Naive thymus-derived CD8-positive, alpha-beta T cell (primary cell): ENCODE measurements at regions not wholly inside any gene's neighbourhood (a gene's known extent, or its start where the extent isn't known, plus 50 kb on each side); places are given as distances from the start of the nearest gene placed in this dataset.
"Not testable (repeated sequence)": the region's sequence is repeated elsewhere in the genome, so short reads cannot be mapped to it uniquely, and the experiment has no call there.

Experiments used
- ATAC-seq, 2 donors: fragments of 150-1000 bp; cut with Tn5 transposase in 1 of 2; sonication (Bioruptor Pico), chemical (Tn5 transposase) in 1 of 2; 1 replicate in 1 of 2; 2 replicates in 1 of 2; pipeline ENCODE4 v1.10.0; 2021; ENCODE audit warnings: mild to moderate bottlenecking in 2 of 2, moderate library complexity in 2 of 2
- POLR2A ChIA-PET: fragments of 350-600 bp; sonication (Branson Sonifier 250); formaldehyde crosslinking; loops from one replicate; lab custom pipeline; 2021; ENCODE audit warnings: antibody characterized with exemption; lab: Charles Lee
- DNase-seq, 10 donors: peaks; one replicate each; pipeline versions ENCODE4 v3.0.0 to v3.0.0-alpha.2; 2020 to 2022
- H3K27ac Mint-ChIP-seq, 10 donors: one replicate each; pipeline ENCODE4 v1.8.0; 2020 to 2022; ENCODE audit warnings: mild to moderate bottlenecking in 10 of 10, mixed read lengths in 10 of 10, moderate library complexity in 4 of 10, inconsistent platforms in 1 of 10
- H3K27me3 Mint-ChIP-seq, 5 donors: one replicate each; pipeline ENCODE4 v1.8.0; 2021 to 2022; ENCODE audit warnings: mixed read lengths in 5 of 5
- H3K36me3 Mint-ChIP-seq, 3 donors: one replicate each; pipeline ENCODE4 v1.8.0; 2020 to 2022; ENCODE audit warnings: mixed read lengths in 3 of 3, mild to moderate bottlenecking in 2 of 3, inconsistent platforms in 1 of 3
- H3K4me1 Mint-ChIP-seq, 4 donors: one replicate each; pipeline ENCODE4 v1.8.0; 2021 to 2022; ENCODE audit warnings: mixed read lengths in 4 of 4
- H3K4me3 Mint-ChIP-seq, 10 donors: one replicate each; pipeline ENCODE4 v1.8.0; 2020 to 2022; ENCODE audit warnings: mild to moderate bottlenecking in 10 of 10, mixed read lengths in 10 of 10, moderate library complexity in 6 of 10, inconsistent platforms in 1 of 10
- H3K9me3 Mint-ChIP-seq, 9 donors: one replicate each; pipeline ENCODE4 v1.8.0; 2020 to 2022; ENCODE audit warnings: mixed read lengths in 9 of 9, mild to moderate bottlenecking in 3 of 9, inconsistent platforms in 1 of 9, moderate library complexity in 1 of 9

- ATAC-seq, H3K4me1 Mint-ChIP-seq, H3K36me3 Mint-ChIP-seq, H3K9me3 Mint-ChIP-seq, H3K27me3 Mint-ChIP-seq, H3K27ac Mint-ChIP-seq, POLR2A ChIA-PET, DNase-seq: not testable (repeated sequence)
- peak overlapping the region in 1 of 10 donors; percentile 11 for H3K4me3 Mint-ChIP-seq
Measured at GRCh38 chrY:4035801-4036511, 457.1 kb downstream of the TGIF2LY start.
